ENCODE measurements at regions not wholly inside any gene's neighbourhood (a gene's known extent, or its start where the extent isn't known, plus 50 kb on each side); places are given as distances from the start of the nearest gene placed in this dataset.

GRCh38 chr3:27869152-27869551 lies 147.0 kb upstream of the EOMES start:
- no peak for TF ChIP-seq CTCF (optimal IDR thresholded peaks at IDR 0.05 in 1 of 3, IDR thresholded peaks at IDR 0.05 in 1 of 3, conservative IDR thresholded peaks at IDR 0.05 in 1 of 3; ENCODE audit: extremely low read depth in 1 of 3, insufficient read depth in 2 of 3, low read length in 3 of 3)
- no peak for TF ChIP-seq EZH2 (IDR thresholded peaks at IDR 0.05; ENCODE audit: low read length)

Measured in keratinocyte (primary cell).